Activated CD4-positive, alpha-beta memory T cell treated with anti-CD3 and anti-CD28 coated beads for 36 hours (primary cell): ENCODE measurements at regions not wholly inside any gene's neighbourhood (a gene's known extent, or its start where the extent isn't known, plus 50 kb on each side); places are given as distances from the start of the nearest gene placed in this dataset.

ENCODE experiments used
- CTCF ChIA-PET: fragments of 350-600 bp; sonication (Branson Sonifier 250); formaldehyde crosslinking; loops from one replicate; lab custom pipeline; 2021; ENCODE audit warnings: antibody characterized with exemption, inconsistent platforms; lab: Charles Lee
- POLR2A ChIA-PET: fragments of 350-600 bp; sonication (Branson Sonifier 250); formaldehyde crosslinking; loops from one replicate; lab custom pipeline; 2021; ENCODE audit warnings: antibody characterized with exemption; lab: Charles Lee
- DNase-seq: peaks from one replicate; pipeline ENCODE4 v3.0.0-alpha.2; 2020
- H3K27ac Mint-ChIP-seq: one replicate; pipeline ENCODE4 v1.8.0; 2021; ENCODE audit warnings: mixed read lengths
- H3K27me3 Mint-ChIP-seq: one replicate; pipeline ENCODE4 v1.8.0; 2021; ENCODE audit warnings: mixed read lengths
- H3K36me3 Mint-ChIP-seq: one replicate; pipeline ENCODE4 v1.8.0; 2021; ENCODE audit warnings: mixed read lengths
- H3K4me1 Mint-ChIP-seq: one replicate; pipeline ENCODE4 v1.8.0; 2021; ENCODE audit warnings: low read depth, mixed read lengths
- H3K4me3 Mint-ChIP-seq: one replicate; pipeline ENCODE4 v1.8.0; 2021; ENCODE audit warnings: mild to moderate bottlenecking, mixed read lengths
- H3K9me3 Mint-ChIP-seq: one replicate; pipeline ENCODE4 v1.8.0; 2021; ENCODE audit warnings: mixed read lengths
- intact Hi-C: fragments of 100-400 bp; cut with micrococcal nuclease; formaldehyde crosslinking; loops from one replicate; pipeline ENCODE4 v1.15.1; 2023

GRCh38 chr20:50261471-50262212 is 71.0 kb downstream of the CEBPB start:
- Mint-ChIP-seq H3K27me3 (no peaks in the 10 kb centered on the region), H3K4me1 (no peaks in the 10 kb centered on the region), H3K4me3 (no peak overlapping the region), H3K27ac (no peak overlapping the region), H3K36me3 (no peaks in the 10 kb centered on the region), H3K9me3 (no peaks in the 10 kb centered on the region)
- ChIA-PET CTCF (no interaction called here), POLR2A (no interaction called here)
- intact Hi-C loops = no loop called here
- DNase-seq = no peak

GRCh38 chr20:50263831-50264230 is 73.2 kb downstream of the CEBPB start:
- intact Hi-C loops = no loop called here
- CTCF ChIA-PET = interaction anchor here (0.8 to 0.9 kb wide), 2 partner anchors 29 to 325 kb away, joined by 3 read pairs; no protein-coding TSS in a partner anchor

GRCh38 chr20:50264534-50265145 is 74.0 kb downstream of the CEBPB start:
- CTCF ChIA-PET = interaction anchor here (0.5 to 0.9 kb wide), 3 partner anchors 30 to 324 kb away, joined by 3 read pairs; no protein-coding TSS in a partner anchor
- POLR2A ChIA-PET = no interaction called here

More at GRCh38 chr20:50263831-50264230, 73.2 kb downstream of the CEBPB start:
- POLR2A ChIA-PET = no interaction called here
- no peaks in the 10 kb centered on the region for H3K36me3 Mint-ChIP-seq
- no peak for DNase-seq
- no peaks in the 10 kb centered on the region for H3K27me3 Mint-ChIP-seq
- no peak overlapping the region for H3K4me3 Mint-ChIP-seq
- no peak overlapping the region for H3K27ac Mint-ChIP-seq
- H3K4me1 Mint-ChIP-seq = no peaks in the 10 kb centered on the region
- no peaks in the 10 kb centered on the region for H3K9me3 Mint-ChIP-seq

DNA sequence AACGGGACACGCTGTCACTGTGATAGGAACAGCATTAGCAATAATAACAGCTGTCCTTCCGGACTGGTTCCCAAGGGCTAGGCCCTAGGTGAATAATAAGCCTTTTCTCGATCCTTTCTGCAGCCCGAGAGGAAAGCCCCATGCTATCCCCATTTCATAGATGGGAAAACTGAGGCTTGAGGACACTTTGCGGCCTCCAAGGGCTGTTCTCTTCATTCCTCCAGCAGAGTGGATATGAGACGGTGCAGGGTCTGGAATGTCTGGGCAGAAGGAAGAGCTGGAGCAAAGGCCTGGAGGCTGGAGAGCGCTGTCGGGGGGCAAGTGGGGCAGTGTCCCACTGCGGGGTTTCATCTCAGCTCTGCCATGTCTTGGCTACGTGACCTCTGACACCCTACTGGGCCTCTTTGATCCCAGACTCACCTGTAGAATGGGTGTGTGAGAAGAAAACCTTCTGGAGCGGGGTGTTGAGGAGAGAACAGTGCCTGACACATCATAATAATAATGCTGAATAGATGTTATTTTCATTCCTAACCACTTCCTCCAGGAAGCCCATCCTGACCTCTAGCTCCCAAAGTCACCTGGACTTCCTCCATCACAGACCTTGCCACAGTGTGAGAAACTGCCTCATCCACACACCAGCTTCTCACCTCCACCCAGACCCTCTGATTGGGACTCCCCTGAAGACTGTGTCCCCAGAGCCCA is 74.8 kb downstream of the CEBPB start:
- POLR2A ChIA-PET = interaction anchor here (0.5 kb wide), 1 partner anchor 250 kb away, joined by 3 read pairs; no protein-coding TSS in a partner anchor
- no peak overlapping the region for H3K4me3 Mint-ChIP-seq
- DNase-seq = no peak
- no peaks in the 10 kb centered on the region for H3K9me3 Mint-ChIP-seq
- H3K27ac Mint-ChIP-seq = no peak overlapping the region
- no peaks in the 10 kb centered on the region for H3K4me1 Mint-ChIP-seq
- intact Hi-C loops = no loop called here
- peaks cover under 1% of the 10 kb centered on the region for H3K27me3 Mint-ChIP-seq
- H3K36me3 Mint-ChIP-seq = no peaks in the 10 kb centered on the region
- CTCF ChIA-PET = interaction anchor here (0.7 to 1.0 kb wide), 2 partner anchors 16 to 78 kb away, joined by 3 read pairs; no protein-coding TSS in a partner anchor

More at GRCh38 chr20:50264534-50265145, 74.0 kb downstream of the CEBPB start:
- no peaks in the 10 kb centered on the region for H3K4me1 Mint-ChIP-seq
- H3K27ac Mint-ChIP-seq = no peak overlapping the region
- H3K36me3 Mint-ChIP-seq = no peaks in the 10 kb centered on the region
- intact Hi-C loops = no loop called here
- H3K4me3 Mint-ChIP-seq = no peak overlapping the region
- H3K9me3 Mint-ChIP-seq = no peaks in the 10 kb centered on the region
- DNase-seq = no peak
- H3K27me3 Mint-ChIP-seq = no peaks in the 10 kb centered on the region

GRCh38 chr20:50266293-50267040 is 75.8 kb downstream of the CEBPB start:
- intact Hi-C loops = no loop called here
- peaks cover 11% of the 10 kb centered on the region for H3K27me3 Mint-ChIP-seq
- no peaks in the 10 kb centered on the region for H3K4me1 Mint-ChIP-seq
- POLR2A ChIA-PET = interaction anchor here (0.5 kb wide), 1 partner anchor 249 kb away, joined by 3 read pairs; no protein-coding TSS in a partner anchor
- no peaks in the 10 kb centered on the region for H3K9me3 Mint-ChIP-seq
- no peak overlapping the region for H3K27ac Mint-ChIP-seq
- CTCF ChIA-PET = interaction anchor here (1.0 kb wide), 1 partner anchor 15 kb away, joined by 3 read pairs; no protein-coding TSS in a partner anchor
- H3K4me3 Mint-ChIP-seq = no peak overlapping the region
- no peak for DNase-seq
- H3K36me3 Mint-ChIP-seq = no peaks in the 10 kb centered on the region

DNA sequence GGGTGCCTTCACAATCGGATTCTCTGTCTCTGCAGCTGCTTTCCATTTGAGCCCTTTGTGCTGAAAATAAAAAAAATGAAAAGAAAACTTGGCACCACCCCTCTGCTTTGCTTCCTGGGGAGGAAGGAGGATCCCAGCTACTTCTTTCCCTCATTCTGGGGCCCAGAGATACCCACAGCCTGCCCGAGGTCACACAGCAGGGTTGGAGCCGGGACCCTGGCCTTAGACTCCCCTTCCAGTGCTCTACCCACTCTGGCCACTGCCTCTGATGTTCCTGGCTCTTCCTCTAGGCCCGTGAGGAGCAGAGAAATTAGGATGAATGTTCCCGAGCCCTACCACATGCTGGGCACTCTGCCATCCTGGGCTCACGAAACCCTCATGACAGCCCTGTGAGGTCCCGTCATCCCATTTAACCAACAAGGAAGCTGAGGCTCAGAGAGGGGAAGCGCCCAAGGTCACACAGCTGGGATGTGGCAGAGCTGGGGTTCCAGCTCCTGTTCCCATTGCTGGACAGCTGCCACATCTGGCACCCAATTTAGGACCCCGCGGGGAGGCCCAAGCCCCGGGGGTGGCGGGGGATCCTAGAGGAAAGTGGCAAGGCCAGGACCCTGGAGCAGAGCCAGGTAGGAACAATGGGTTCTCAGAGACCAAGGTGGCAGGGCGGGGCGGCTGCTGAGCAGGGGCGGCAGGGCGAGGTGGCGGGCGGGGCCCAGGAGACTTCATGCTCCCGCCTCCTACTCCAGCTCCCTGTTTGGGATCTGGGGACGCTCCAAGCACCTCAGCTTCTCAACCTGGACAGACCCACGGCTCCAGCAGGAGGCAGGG is 76.6 kb downstream of the CEBPB start:
- Mint-ChIP-seq H3K27ac (no peak overlapping the region), H3K4me1 (peaks cover 2% of the 10 kb centered on the region), H3K4me3 (no peak overlapping the region), H3K27me3 (peaks cover 14% of the 10 kb centered on the region), H3K36me3 (no peaks in the 10 kb centered on the region), H3K9me3 (no peaks in the 10 kb centered on the region)
- no peak for DNase-seq
- CTCF ChIA-PET = no interaction called here
- intact Hi-C loops = no loop called here
- POLR2A ChIA-PET = no interaction called here

- H3K27me3 Mint-ChIP-seq = peaks cover 18% of the 10 kb centered on the region
- H3K9me3 Mint-ChIP-seq = no peaks in the 10 kb centered on the region
- intact Hi-C loops = no loop called here
- H3K27ac Mint-ChIP-seq = no peak overlapping the region
- DNase-seq = no peak
- ChIA-PET POLR2A (no interaction called here), CTCF (no interaction called here)
- peaks cover 2% of the 10 kb centered on the region for H3K4me1 Mint-ChIP-seq
- no peaks in the 10 kb centered on the region for H3K36me3 Mint-ChIP-seq
- no peak overlapping the region for H3K4me3 Mint-ChIP-seq
Observed at GRCh38 chr20:50267866-50268219, 77.2 kb downstream of the CEBPB start.

- Mint-ChIP-seq H3K4me1 (peaks cover 2% of the 10 kb centered on the region), H3K27ac (no peak overlapping the region), H3K4me3 (no peak overlapping the region), H3K36me3 (no peaks in the 10 kb centered on the region), H3K27me3 (peaks cover 19% of the 10 kb centered on the region), H3K9me3 (no peaks in the 10 kb centered on the region)
- POLR2A ChIA-PET = no interaction called here
- intact Hi-C loops = no loop called here
- CTCF ChIA-PET = no interaction called here
- no peak for DNase-seq
Observed at GRCh38 chr20:50269091-50270033, 78.7 kb downstream of the CEBPB start.

- no peaks in the 10 kb centered on the region for H3K9me3 Mint-ChIP-seq
- H3K4me1 Mint-ChIP-seq = peaks cover 2% of the 10 kb centered on the region
- ChIA-PET CTCF (no interaction called here), POLR2A (interaction anchor here (0.8 kb wide), 1 partner anchor 13 kb away, joined by 3 read pairs; no protein-coding TSS in a partner anchor)
- no peak for DNase-seq
- no peak overlapping the region for H3K4me3 Mint-ChIP-seq
- no peaks in the 10 kb centered on the region for H3K36me3 Mint-ChIP-seq
- H3K27me3 Mint-ChIP-seq = peaks cover 19% of the 10 kb centered on the region
- H3K27ac Mint-ChIP-seq = no peak overlapping the region
- intact Hi-C loops = no loop called here
Observed at GRCh38 chr20:50270034-50270395, 79.4 kb downstream of the CEBPB start.

- no peaks in the 10 kb centered on the region for H3K9me3 Mint-ChIP-seq
- H3K27ac Mint-ChIP-seq = no peak overlapping the region
- intact Hi-C loops = no loop called here
- ChIA-PET POLR2A (interaction anchor here (0.8 kb wide), 2 partner anchors 13 to 15 kb away, joined by 3 read pairs; no protein-coding TSS in a partner anchor), CTCF (no interaction called here)
- H3K27me3 Mint-ChIP-seq = peaks cover 19% of the 10 kb centered on the region
- no peak for DNase-seq
- H3K36me3 Mint-ChIP-seq = no peaks in the 10 kb centered on the region
- H3K4me3 Mint-ChIP-seq = no peak overlapping the region
- H3K4me1 Mint-ChIP-seq = peaks cover 2% of the 10 kb centered on the region
Observed at GRCh38 chr20:50270569-50270968, 79.9 kb downstream of the CEBPB start.
